MM.1S (cell line): ENCODE measurements at regions not wholly inside any gene's neighbourhood (a gene's known extent, or its start where the extent isn't known, plus 50 kb on each side); places are given as distances from the start of the nearest gene placed in this dataset.

Experiments used
- DNase-seq: peaks from one replicate; pipeline ENCODE4 v3.0.0-alpha.2; 2015
- H2AFZ ChIP-seq: fragments of 300-600 bp; sonication (generic); 2 replicates; pipeline ENCODE4 v1.6.0; 2016; ENCODE audit warnings: antibody characterized with exemption, low read length
- H3F3A ChIP-seq: fragments of 300-600 bp; sonication (generic); 2 replicates; pipeline ENCODE4 v1.6.1; 2016; ENCODE audit warnings: mild to moderate bottlenecking, antibody characterized with exemption, low read length, moderate library complexity, mixed read lengths; ENCODE audit not compliant: insufficient read depth
- H3K27ac ChIP-seq: fragments of 300-600 bp; sonication (generic); 2 replicates; pipeline ENCODE4 v1.5.1; 2016; ENCODE audit warnings: mild to moderate bottlenecking, low read length
- H3K27me3 ChIP-seq: fragments of 300-600 bp; sonication (generic); replicated peaks from 2 replicates; pipeline ENCODE4 v1.6.0; 2016; ENCODE audit warnings: low read length; ENCODE audit not compliant: insufficient read depth
- H3K36me3 ChIP-seq: fragments of 300-600 bp; sonication (generic); replicated peaks from 2 replicates; pipeline ENCODE4 v1.6.1; 2016; ENCODE audit warnings: mild to moderate bottlenecking, low read length, mixed read lengths; ENCODE audit not compliant: insufficient read depth
- H3K4me1 ChIP-seq: fragments of 300-600 bp; sonication (generic); 2 replicates; pipeline ENCODE4 v1.6.1; 2016; ENCODE audit warnings: low read length, mixed read lengths
- H3K4me2 ChIP-seq: fragments of 300-600 bp; sonication (generic); 2 replicates; pipeline ENCODE4 v1.6.0; 2016; ENCODE audit warnings: low read depth, low read length
- H3K4me3 ChIP-seq: fragments of 300-600 bp; sonication (generic); 2 replicates; pipeline ENCODE4 v1.5.1; 2016; ENCODE audit warnings: low read length, mixed read lengths
- H3K79me2 ChIP-seq: fragments of 300-600 bp; sonication (generic); 2 replicates; pipeline ENCODE4 v1.6.1; 2016; ENCODE audit warnings: mixed run types, low read length, mixed read lengths
- H3K9ac ChIP-seq: fragments of 300-600 bp; sonication (generic); 2 replicates; pipeline ENCODE4 v1.6.1; 2016; ENCODE audit warnings: low read length, mixed read lengths
- H3K9me2 ChIP-seq: fragments of 300-600 bp; sonication (generic); replicated peaks from 2 replicates; pipeline ENCODE4 v1.6.1; 2016; ENCODE audit warnings: mild to moderate bottlenecking, low read length, mixed read lengths; ENCODE audit not compliant: insufficient read depth
- H3K9me3 ChIP-seq: fragments of 300-600 bp; sonication (generic); replicated peaks from 2 replicates; pipeline ENCODE4 v1.6.1; 2016; ENCODE audit warnings: mild to moderate bottlenecking, low read length, mixed read lengths; ENCODE audit not compliant: insufficient read depth
- H4K20me1 ChIP-seq: fragments of 300-600 bp; sonication (generic); 2 replicates; pipeline ENCODE4 v1.6.1; 2016; ENCODE audit warnings: mild to moderate bottlenecking, low read length, moderate library complexity, mixed read lengths; ENCODE audit not compliant: insufficient read depth
- EZH2 ChIP-seq: fragments of 300-600 bp; sonication (generic); optimal IDR thresholded peaks from 2 replicates; pipeline ENCODE3; 2017; ENCODE audit warnings: low read depth, mild to moderate bottlenecking, antibody characterized with exemption, low read length, mixed read lengths
- EZH2phosphoT487 ChIP-seq: fragments of 300-600 bp; sonication (generic); IDR thresholded peaks from 2 replicates; pipeline ENCODE4 v1.6.1; 2018; ENCODE audit warnings: antibody characterized with exemption, low read length
- TF ChIP-seq, protein P1 (sequence below): fragments of 300-600 bp; sonication (generic); IDR thresholded peaks from 2 replicates; pipeline ENCODE4 v1.5.1; 2016; ENCODE audit warnings: antibody characterized with exemption, low read length, mixed read lengths

DNA sequence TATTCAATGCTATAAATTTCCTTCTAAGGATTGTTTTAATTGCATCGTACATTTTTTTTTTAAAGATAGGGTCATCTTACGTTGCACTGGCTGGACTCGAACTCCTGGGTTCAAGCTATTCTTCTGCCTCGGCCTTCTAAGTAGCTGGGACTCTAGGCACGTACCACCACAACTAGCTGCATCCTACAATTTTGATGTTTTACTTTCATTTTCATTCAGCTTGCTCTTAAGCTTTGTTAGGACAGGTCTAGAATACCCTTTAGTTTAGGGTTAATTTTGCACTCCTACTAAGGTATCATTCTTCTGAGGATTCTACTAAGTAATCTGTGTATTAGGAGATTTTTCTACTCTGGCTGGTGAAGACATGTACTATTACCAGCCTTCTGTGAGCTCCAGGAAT is 50.2 kb upstream of the C1GALT1C1 start:
- H2AFZ ChIP-seq: peak overlapping the region; percentile 55
- no peaks in the 10 kb centered on the region for H3K36me3 ChIP-seq
- H3K4me1 ChIP-seq: peaks cover 4% of the 10 kb centered on the region; the same call in 1 of the 2 replicates
- H4K20me1 ChIP-seq: no peaks in the 10 kb centered on the region
- peak; percentile 38 for DNase-seq
- H3K79me2 ChIP-seq: no peaks in the 10 kb centered on the region
- H3K4me3 ChIP-seq: no peak overlapping the region
- H3K9me3 ChIP-seq: no peaks in the 10 kb centered on the region
- TF ChIP-seq, protein P1, sequence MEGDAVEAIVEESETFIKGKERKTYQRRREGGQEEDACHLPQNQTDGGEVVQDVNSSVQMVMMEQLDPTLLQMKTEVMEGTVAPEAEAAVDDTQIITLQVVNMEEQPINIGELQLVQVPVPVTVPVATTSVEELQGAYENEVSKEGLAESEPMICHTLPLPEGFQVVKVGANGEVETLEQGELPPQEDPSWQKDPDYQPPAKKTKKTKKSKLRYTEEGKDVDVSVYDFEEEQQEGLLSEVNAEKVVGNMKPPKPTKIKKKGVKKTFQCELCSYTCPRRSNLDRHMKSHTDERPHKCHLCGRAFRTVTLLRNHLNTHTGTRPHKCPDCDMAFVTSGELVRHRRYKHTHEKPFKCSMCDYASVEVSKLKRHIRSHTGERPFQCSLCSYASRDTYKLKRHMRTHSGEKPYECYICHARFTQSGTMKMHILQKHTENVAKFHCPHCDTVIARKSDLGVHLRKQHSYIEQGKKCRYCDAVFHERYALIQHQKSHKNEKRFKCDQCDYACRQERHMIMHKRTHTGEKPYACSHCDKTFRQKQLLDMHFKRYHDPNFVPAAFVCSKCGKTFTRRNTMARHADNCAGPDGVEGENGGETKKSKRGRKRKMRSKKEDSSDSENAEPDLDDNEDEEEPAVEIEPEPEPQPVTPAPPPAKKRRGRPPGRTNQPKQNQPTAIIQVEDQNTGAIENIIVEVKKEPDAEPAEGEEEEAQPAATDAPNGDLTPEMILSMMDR: no peak
- TF ChIP-seq EZH2 (no peak), EZH2phosphoT487 (no peak)
- H3K27me3 ChIP-seq: no peaks in the 10 kb centered on the region
- H3K27ac ChIP-seq: no peak overlapping the region
- no peaks in the 10 kb centered on the region; the same call in 1 of the 2 replicates for H3F3A ChIP-seq
- H3K4me2 ChIP-seq: peak overlapping the region; percentile 38
- no peak overlapping the region for H3K9ac ChIP-seq
- H3K9me2 ChIP-seq: no peaks in the 10 kb centered on the region
